ENCODE measurements at regions not wholly inside any gene's neighbourhood (a gene's known extent, or its start where the extent isn't known, plus 50 kb on each side); places are given as distances from the start of the nearest gene placed in this dataset.

GRCh38 chr14:65348137-65348536 is 64.4 kb upstream of the FUT8 start:
- Histone ChIP-seq H3K27ac (replicated peaks) (no peak overlapping the region), H3K4me3 (replicated peaks; ENCODE audit: insufficient read depth, low read length) (no peak overlapping the region), H3K27me3 (ENCODE audit: insufficient read depth, poor library complexity, severe bottlenecking) (no peaks in the 10 kb centered on the region)
- no peak for DNase-seq (ENCODE audit: low read depth in 1 of 2, low spot score in 1 of 2)
- no peak for TF ChIP-seq CTCF (IDR thresholded peaks at IDR 0.05; ENCODE audit: insufficient read depth, low read length)
- TF ChIP-seq REST (IDR thresholded peaks at IDR 0.05; ENCODE audit: insufficient replicate concordance, low read depth) = no peak
- TF ChIP-seq GABPA (IDR thresholded peaks at IDR 0.05; ENCODE audit: low read depth) = no peak
- TF ChIP-seq SPI1 (IDR thresholded peaks at IDR 0.05; ENCODE audit: borderline replicate concordance, low read depth) = no peak
- no peak for TF ChIP-seq POLR2AphosphoS5 (IDR thresholded peaks at IDR 0.05; ENCODE audit: low read depth)

- H3K27me3 ChIP-seq (ENCODE audit: insufficient read depth, poor library complexity, severe bottlenecking) = no peaks in the 10 kb centered on the region
- TF ChIP-seq POLR2AphosphoS5 (IDR thresholded peaks at IDR 0.05; ENCODE audit: low read depth) (no peak), SPI1 (IDR thresholded peaks at IDR 0.05; ENCODE audit: borderline replicate concordance, low read depth) (no peak), REST (IDR thresholded peaks at IDR 0.05; ENCODE audit: insufficient replicate concordance, low read depth) (no peak), CTCF (IDR thresholded peaks at IDR 0.05; ENCODE audit: insufficient read depth, low read length) (no peak), GABPA (IDR thresholded peaks at IDR 0.05; ENCODE audit: low read depth) (no peak)
- no peak for DNase-seq (ENCODE audit: low read depth in 1 of 2, low spot score in 1 of 2)
- no peak overlapping the region for H3K4me3 ChIP-seq (replicated peaks; ENCODE audit: insufficient read depth, low read length)
- no peak overlapping the region for H3K27ac ChIP-seq (replicated peaks)
Observed at GRCh38 chr14:65349100-65349499, 63.4 kb upstream of the FUT8 start.

GRCh38 chr14:65351493-65352194 is 60.9 kb upstream of the FUT8 start:
- TF ChIP-seq GABPA (IDR thresholded peaks at IDR 0.05; ENCODE audit: low read depth) (no peak), POLR2AphosphoS5 (IDR thresholded peaks at IDR 0.05; ENCODE audit: low read depth) (no peak), SPI1 (IDR thresholded peaks at IDR 0.05; ENCODE audit: borderline replicate concordance, low read depth) (no peak), CTCF (IDR thresholded peaks at IDR 0.05; ENCODE audit: insufficient read depth, low read length) (no peak), REST (IDR thresholded peaks at IDR 0.05; ENCODE audit: insufficient replicate concordance, low read depth) (no peak)
- no peak for DNase-seq (ENCODE audit: low read depth in 1 of 2, low spot score in 1 of 2)
- Histone ChIP-seq H3K27ac (replicated peaks) (no peak overlapping the region), H3K27me3 (ENCODE audit: insufficient read depth, poor library complexity, severe bottlenecking) (no peaks in the 10 kb centered on the region), H3K4me3 (replicated peaks; ENCODE audit: insufficient read depth, low read length) (no peak overlapping the region)

Measured in HL-60 (cell line).